HG02943 (cell line): ENCODE measurements at regions not wholly inside any gene's neighbourhood (a gene's known extent, or its start where the extent isn't known, plus 50 kb on each side); places are given as distances from the start of the nearest gene placed in this dataset.

Experiments
- ATAC-seq: cut with Tn5 transposase; IDR thresholded peaks from one replicate; pipeline ENCODE4 v1.9.1; 2021; ENCODE audit warnings: mild to moderate bottlenecking, low read depth, moderate library complexity; ENCODE audit not compliant: unreplicated experiment

GRCh38 chr2:155703048-155703447 is 629.5 kb downstream of the NR4A2 start:
- no peak for ATAC-seq

- ATAC-seq, result no peak
Measured at GRCh38 chr2:155701721-155702120, 630.8 kb downstream of the NR4A2 start.

GRCh38 chr2:155696571-155696970 is 636.0 kb downstream of the NR4A2 start:
- ATAC-seq, result no peak

GRCh38 chr2:155695505-155695904 is 637.0 kb downstream of the NR4A2 start:
- ATAC-seq, result no peak

GRCh38 chr2:155692856-155693255 is 639.7 kb downstream of the NR4A2 start:
- ATAC-seq, result no peak

GRCh38 chr2:155692106-155692505 is 640.4 kb downstream of the NR4A2 start:
- ATAC-seq, result no peak

- ATAC-seq, result no peak
Measured at GRCh38 chr2:155690785-155691184, 641.7 kb downstream of the NR4A2 start.

- ATAC-seq, result no peak
Measured at GRCh38 chr2:155689791-155690190, 642.7 kb downstream of the NR4A2 start.

- no peak for ATAC-seq
Measured at GRCh38 chr2:155687181-155687580, 645.3 kb downstream of the NR4A2 start.

- ATAC-seq, result no peak
Measured at GRCh38 chr2:155679647-155680046, 652.9 kb downstream of the NR4A2 start.

- ATAC-seq, result no peak
Measured at GRCh38 chr2:155675920-155676319, 656.6 kb downstream of the NR4A2 start.

- no peak for ATAC-seq
Measured at GRCh38 chr2:155665704-155666103, 666.8 kb downstream of the NR4A2 start.

GRCh38 chr2:155663265-155663664 is 669.3 kb downstream of the NR4A2 start:
- ATAC-seq, result no peak

GRCh38 chr2:155662224-155662623 is 670.3 kb downstream of the NR4A2 start:
- no peak for ATAC-seq

- no peak for ATAC-seq
Measured at GRCh38 chr2:155653176-155653575, 679.3 kb downstream of the NR4A2 start.

- no peak for ATAC-seq
Measured at GRCh38 chr2:155651851-155652250, 680.7 kb downstream of the NR4A2 start.

- no peak for ATAC-seq
Measured at GRCh38 chr2:155645791-155646190, 686.7 kb downstream of the NR4A2 start.

GRCh38 chr2:155643056-155643775 is 689.3 kb downstream of the NR4A2 start:
- no peak for ATAC-seq

- ATAC-seq, result no peak
Measured at GRCh38 chr2:155633887-155634570, 698.5 kb downstream of the NR4A2 start.

- ATAC-seq, result no peak
Measured at GRCh38 chr2:155633060-155633839, 699.3 kb downstream of the NR4A2 start.

GRCh38 chr2:155630760-155631159 is 701.8 kb downstream of the NR4A2 start:
- no peak for ATAC-seq
